ENCODE measurements at regions not wholly inside any gene's neighbourhood (a gene's known extent, or its start where the extent isn't known, plus 50 kb on each side); places are given as distances from the start of the nearest gene placed in this dataset.

DNA sequence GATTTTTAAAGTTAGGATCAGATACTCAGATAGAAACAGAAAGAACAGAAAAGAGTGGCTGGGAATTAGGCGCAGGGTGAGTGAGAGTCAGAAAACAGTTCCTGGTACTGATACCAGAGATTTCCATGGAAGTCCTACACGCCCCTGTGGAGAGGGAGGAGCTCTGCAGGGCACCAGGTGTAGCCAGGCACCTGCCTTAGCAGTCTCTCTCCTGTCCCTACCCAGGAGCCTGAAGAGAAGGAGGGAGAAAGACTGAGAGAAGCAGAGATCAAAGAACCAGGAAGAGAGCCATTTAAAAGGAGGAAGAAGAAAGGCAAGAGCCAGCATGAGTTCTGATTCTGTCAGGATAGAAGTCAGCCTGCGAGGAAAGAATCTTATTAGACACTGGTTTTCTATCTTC lies 65.0 kb downstream of the CBLN1 start:
- Histone ChIP-seq H3K4me3 (no peak overlapping the region), H3K36me3 (no peaks in the 10 kb centered on the region), H3K27ac (no peak overlapping the region), H3K27me3 (ENCODE audit: low read depth) (no peaks in the 10 kb centered on the region), H3K9me3 (no peaks in the 10 kb centered on the region), H3K4me1 (no peaks in the 10 kb centered on the region)
- ATAC-seq = no peak
- intact Hi-C loops (cut with DNase I) = no loop called here
- DNase-seq = no peak
- TF ChIP-seq, protein P1, sequence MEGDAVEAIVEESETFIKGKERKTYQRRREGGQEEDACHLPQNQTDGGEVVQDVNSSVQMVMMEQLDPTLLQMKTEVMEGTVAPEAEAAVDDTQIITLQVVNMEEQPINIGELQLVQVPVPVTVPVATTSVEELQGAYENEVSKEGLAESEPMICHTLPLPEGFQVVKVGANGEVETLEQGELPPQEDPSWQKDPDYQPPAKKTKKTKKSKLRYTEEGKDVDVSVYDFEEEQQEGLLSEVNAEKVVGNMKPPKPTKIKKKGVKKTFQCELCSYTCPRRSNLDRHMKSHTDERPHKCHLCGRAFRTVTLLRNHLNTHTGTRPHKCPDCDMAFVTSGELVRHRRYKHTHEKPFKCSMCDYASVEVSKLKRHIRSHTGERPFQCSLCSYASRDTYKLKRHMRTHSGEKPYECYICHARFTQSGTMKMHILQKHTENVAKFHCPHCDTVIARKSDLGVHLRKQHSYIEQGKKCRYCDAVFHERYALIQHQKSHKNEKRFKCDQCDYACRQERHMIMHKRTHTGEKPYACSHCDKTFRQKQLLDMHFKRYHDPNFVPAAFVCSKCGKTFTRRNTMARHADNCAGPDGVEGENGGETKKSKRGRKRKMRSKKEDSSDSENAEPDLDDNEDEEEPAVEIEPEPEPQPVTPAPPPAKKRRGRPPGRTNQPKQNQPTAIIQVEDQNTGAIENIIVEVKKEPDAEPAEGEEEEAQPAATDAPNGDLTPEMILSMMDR (IDR thresholded peaks at IDR 0.05) = no peak

DNA sequence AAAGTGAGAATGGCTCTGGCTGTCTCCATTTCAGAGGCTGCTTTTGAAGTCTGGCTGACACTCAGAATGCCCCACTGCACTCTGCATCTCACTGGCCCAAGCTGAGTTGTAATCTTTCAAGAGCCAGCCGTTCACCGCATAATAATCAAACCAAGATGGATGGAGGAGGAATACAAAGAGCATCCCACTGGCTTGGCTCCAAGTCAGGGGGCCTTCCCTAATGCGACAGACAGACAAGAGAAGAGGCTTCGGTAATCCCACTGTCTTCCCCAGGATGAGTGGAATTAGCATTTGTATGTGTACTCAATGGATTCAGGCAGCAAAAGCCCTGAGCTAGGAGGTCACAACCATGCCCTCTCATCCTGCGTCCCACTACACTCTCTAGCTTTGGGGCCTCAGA lies 68.0 kb downstream of the CBLN1 start:
- Histone ChIP-seq H3K27me3 (ENCODE audit: low read depth) (no peaks in the 10 kb centered on the region), H3K4me1 (no peaks in the 10 kb centered on the region), H3K9me3 (no peaks in the 10 kb centered on the region), H3K27ac (no peak overlapping the region), H3K4me3 (no peak overlapping the region), H3K36me3 (no peaks in the 10 kb centered on the region)
- DNase-seq (no peak), ATAC-seq (no peak)
- TF ChIP-seq, protein P1 (IDR thresholded peaks at IDR 0.05) = no peak
- intact Hi-C loops (cut with DNase I) = no loop called here

DNA sequence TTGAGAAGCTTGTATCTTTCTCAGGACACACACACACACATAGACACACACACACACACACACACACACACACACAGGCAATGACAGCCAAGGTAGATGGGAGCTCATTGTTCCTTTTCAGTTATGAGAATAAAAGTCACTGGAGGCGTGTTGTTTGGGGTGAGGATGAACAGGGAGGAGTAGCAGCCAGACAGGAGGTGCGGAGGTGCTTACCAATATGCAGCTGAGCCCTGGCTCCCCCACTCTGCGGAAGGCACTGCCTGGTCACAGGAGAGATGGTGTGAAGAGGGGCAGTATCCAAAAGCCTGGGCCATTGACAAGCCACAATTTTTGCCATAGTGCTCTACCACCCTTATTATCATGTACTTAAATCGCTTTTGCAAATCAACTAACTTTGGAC lies 77.4 kb downstream of the CBLN1 start:
- H3K36me3 ChIP-seq = no peaks in the 10 kb centered on the region
- intact Hi-C loops (cut with DNase I) = no loop called here
- no peaks in the 10 kb centered on the region for H3K4me1 ChIP-seq
- H3K4me3 ChIP-seq = no peak overlapping the region
- DNase-seq (no peak), ATAC-seq (no peak)
- H3K27ac ChIP-seq = no peak overlapping the region
- H3K9me3 ChIP-seq = no peaks in the 10 kb centered on the region
- H3K27me3 ChIP-seq (ENCODE audit: low read depth) = no peaks in the 10 kb centered on the region
- TF ChIP-seq, protein P1 (IDR thresholded peaks at IDR 0.05) = no peak

DNA sequence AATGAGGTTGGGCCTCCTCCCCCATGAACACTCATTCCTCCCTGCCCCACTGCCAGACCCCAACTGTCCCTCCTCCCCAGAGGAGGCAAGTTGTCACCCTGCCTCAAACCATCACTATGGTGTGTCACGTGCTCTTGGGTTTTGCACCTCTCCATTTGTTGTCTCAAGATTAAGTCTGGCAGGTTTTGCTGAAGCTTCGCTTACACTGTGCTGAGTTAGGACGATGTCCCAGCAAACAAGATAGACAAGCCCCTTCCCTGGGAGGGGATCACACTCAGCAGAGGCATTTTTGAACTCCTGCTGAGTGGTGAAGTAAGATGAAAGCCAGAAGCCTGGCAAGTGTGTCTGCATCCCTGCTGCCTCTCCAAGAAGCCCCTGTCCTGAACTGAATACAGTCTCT lies 78.3 kb downstream of the CBLN1 start:
- no peak overlapping the region for H3K27ac ChIP-seq
- H3K36me3 ChIP-seq = no peaks in the 10 kb centered on the region
- no peaks in the 10 kb centered on the region for H3K4me1 ChIP-seq
- TF ChIP-seq, protein P1 (IDR thresholded peaks at IDR 0.05) = no peak
- DNase-seq (no peak), ATAC-seq (no peak)
- H3K4me3 ChIP-seq = no peak overlapping the region
- intact Hi-C loops (cut with DNase I) = no loop called here
- H3K9me3 ChIP-seq = no peaks in the 10 kb centered on the region
- H3K27me3 ChIP-seq (ENCODE audit: low read depth) = no peaks in the 10 kb centered on the region

DNA sequence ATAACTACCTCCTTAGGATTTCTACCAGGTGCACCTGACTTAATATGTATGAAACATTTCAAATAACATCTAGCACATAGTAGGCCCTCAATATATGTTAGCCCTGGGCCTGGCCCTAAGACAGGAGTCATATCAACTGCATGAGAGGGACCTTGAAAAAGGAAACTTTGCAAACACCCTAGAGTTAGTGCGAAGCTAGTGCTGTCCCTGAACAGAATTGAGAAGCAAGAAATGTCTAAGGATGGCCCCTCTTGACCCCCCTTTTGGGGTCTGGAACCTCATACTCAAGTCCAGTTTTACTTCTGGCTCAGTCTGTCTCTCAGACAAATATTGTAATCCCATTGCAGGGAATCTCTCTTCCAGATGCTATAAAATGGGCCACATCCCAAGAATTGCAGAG lies 80.5 kb downstream of the CBLN1 start:
- H3K27me3 ChIP-seq (ENCODE audit: low read depth) = no peaks in the 10 kb centered on the region
- no peak overlapping the region for H3K4me3 ChIP-seq
- intact Hi-C loops (cut with DNase I) = no loop called here
- TF ChIP-seq, protein P1 (IDR thresholded peaks at IDR 0.05) = no peak
- no peaks in the 10 kb centered on the region for H3K9me3 ChIP-seq
- ATAC-seq = no peak
- H3K4me1 ChIP-seq = no peaks in the 10 kb centered on the region
- no peaks in the 10 kb centered on the region for H3K36me3 ChIP-seq
- DNase-seq = no peak
- H3K27ac ChIP-seq = no peak overlapping the region

DNA sequence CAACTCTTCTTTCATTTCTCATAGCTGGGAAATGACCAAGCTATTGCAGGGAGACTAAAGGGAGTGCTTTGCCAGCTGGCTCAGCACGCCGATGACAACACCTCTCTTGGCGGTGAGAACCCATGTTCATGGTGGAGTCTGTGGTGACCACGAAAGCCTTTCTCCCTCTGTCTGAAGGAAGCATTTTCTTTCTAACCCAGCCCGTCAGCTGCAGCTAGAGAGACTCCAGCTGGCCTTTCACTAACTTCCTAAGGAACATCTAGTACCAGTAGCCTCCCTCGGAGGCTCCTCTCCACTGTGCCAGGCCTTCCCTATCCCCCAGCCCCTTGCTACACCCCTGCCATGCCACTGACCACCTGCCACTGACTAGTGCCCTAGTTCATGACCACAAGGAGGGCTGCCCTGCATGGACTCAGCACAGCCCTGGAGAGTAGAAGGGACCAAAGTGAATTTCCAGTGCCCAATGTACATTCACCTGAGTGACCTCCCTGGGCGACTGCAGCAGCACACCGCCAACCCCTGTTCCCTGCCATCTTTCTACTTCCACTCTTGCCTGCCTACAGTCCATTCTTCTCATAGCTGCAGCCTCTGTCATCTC lies 81.3 kb downstream of the CBLN1 start:
- no peaks in the 10 kb centered on the region for H3K4me1 ChIP-seq
- H3K36me3 ChIP-seq = no peaks in the 10 kb centered on the region
- intact Hi-C loops (cut with DNase I) = no loop called here
- no peaks in the 10 kb centered on the region for H3K27me3 ChIP-seq (ENCODE audit: low read depth)
- DNase-seq (no peak), ATAC-seq (no peak)
- TF ChIP-seq, protein P1 (IDR thresholded peaks at IDR 0.05) = no peak
- H3K27ac ChIP-seq = no peak overlapping the region
- H3K4me3 ChIP-seq = no peak overlapping the region
- H3K9me3 ChIP-seq = no peaks in the 10 kb centered on the region
